Neural crest cell (in vitro differentiated cells): ENCODE measurements at regions not wholly inside any gene's neighbourhood (a gene's known extent, or its start where the extent isn't known, plus 50 kb on each side); places are given as distances from the start of the nearest gene placed in this dataset.

Experiments used
- DNase-seq: peaks from one replicate; pipeline ENCODE4 v3.0.0; 2021; ENCODE audit warnings: low read depth, mixed read lengths, low spot score
- H3K27ac Mint-ChIP-seq: one replicate; pipeline ENCODE4 v1.8.0; 2021; ENCODE audit warnings: mild to moderate bottlenecking, mixed read lengths; ENCODE audit not compliant: unreplicated experiment
- H3K27me3 Mint-ChIP-seq: 2 replicates; pipeline ENCODE4 v1.8.0; 2021; ENCODE audit warnings: low read depth, mild to moderate bottlenecking, mixed read lengths
- H3K36me3 Mint-ChIP-seq: 2 replicates; pipeline ENCODE4 v1.8.0; 2021; ENCODE audit warnings: low read depth, mild to moderate bottlenecking, mixed read lengths
- H3K4me1 Mint-ChIP-seq: 2 replicates; pipeline ENCODE4 v1.8.0; 2021; ENCODE audit warnings: mixed read lengths
- H3K4me3 Mint-ChIP-seq: one replicate; pipeline ENCODE4 v1.8.0; 2021; ENCODE audit warnings: mild to moderate bottlenecking, mixed read lengths
- H3K9me3 Mint-ChIP-seq: 2 replicates; pipeline ENCODE4 v1.8.0; 2021; ENCODE audit warnings: mixed read lengths
- TF ChIP-seq, protein P1 (sequence below): fragments of 200-600 bp; sonication (generic); conservative IDR thresholded peaks from 2 replicates; pipeline ENCODE4 v1.5.0; 2021; ENCODE audit warnings: antibody characterized with exemption, mild to moderate bottlenecking

DNA sequence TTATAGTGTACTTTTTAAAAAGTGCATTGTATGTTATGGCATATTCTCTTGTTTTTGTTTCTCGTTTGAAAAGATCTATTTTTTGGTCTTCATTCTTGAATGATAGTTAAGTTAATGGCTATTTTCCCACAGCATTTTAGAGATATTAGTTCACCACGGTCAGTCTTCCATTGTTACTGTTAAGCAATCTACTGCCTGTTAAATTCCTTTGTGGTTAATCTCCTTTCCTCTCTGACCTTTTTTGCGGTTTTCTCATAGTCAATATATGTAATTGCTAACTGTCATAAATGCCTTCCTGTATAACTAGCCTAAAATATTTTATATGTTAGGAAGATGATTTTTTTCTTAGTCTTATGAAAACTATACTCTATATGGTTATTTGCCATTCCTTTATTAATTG, 250.8 kb upstream of the FBXL7 start:
- DNase-seq = no peak
- H3K36me3 Mint-ChIP-seq = peaks cover 3% of the 10 kb centered on the region
- H3K4me3 Mint-ChIP-seq = no peak overlapping the region
- no peaks in the 10 kb centered on the region for H3K27me3 Mint-ChIP-seq
- H3K9me3 Mint-ChIP-seq = peaks cover 9% of the 10 kb centered on the region
- H3K4me1 Mint-ChIP-seq = no peaks in the 10 kb centered on the region
- H3K27ac Mint-ChIP-seq = no peak overlapping the region
- TF ChIP-seq, protein P1, sequence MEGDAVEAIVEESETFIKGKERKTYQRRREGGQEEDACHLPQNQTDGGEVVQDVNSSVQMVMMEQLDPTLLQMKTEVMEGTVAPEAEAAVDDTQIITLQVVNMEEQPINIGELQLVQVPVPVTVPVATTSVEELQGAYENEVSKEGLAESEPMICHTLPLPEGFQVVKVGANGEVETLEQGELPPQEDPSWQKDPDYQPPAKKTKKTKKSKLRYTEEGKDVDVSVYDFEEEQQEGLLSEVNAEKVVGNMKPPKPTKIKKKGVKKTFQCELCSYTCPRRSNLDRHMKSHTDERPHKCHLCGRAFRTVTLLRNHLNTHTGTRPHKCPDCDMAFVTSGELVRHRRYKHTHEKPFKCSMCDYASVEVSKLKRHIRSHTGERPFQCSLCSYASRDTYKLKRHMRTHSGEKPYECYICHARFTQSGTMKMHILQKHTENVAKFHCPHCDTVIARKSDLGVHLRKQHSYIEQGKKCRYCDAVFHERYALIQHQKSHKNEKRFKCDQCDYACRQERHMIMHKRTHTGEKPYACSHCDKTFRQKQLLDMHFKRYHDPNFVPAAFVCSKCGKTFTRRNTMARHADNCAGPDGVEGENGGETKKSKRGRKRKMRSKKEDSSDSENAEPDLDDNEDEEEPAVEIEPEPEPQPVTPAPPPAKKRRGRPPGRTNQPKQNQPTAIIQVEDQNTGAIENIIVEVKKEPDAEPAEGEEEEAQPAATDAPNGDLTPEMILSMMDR = no peak

DNA sequence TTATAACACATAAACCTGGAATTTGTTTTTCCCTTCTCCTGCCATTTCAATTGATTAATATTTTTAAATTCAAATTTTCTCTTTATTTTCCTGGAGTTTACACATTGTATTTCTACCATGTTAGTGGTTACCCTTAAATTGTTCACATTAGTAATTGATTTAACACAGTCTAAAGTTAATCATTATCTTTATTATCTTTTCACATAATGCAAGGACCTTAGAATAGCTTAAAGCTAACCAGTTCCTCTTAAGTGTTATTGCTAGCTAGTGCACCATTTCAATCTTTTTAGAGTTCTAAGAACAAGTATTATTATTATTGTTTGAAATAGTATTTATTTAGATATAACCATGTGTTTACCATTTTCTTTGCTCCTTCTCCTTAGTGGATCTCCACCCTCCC, 251.2 kb upstream of the FBXL7 start:
- H3K27ac Mint-ChIP-seq = no peak overlapping the region
- no peaks in the 10 kb centered on the region for H3K27me3 Mint-ChIP-seq
- TF ChIP-seq, protein P1 = no peak
- no peak overlapping the region for H3K4me3 Mint-ChIP-seq
- no peak for DNase-seq
- peaks cover 3% of the 10 kb centered on the region for H3K36me3 Mint-ChIP-seq
- H3K4me1 Mint-ChIP-seq = no peaks in the 10 kb centered on the region
- H3K9me3 Mint-ChIP-seq = peaks cover 11% of the 10 kb centered on the region

- Mint-ChIP-seq H3K36me3 (peaks cover 3% of the 10 kb centered on the region), H3K27me3 (no peaks in the 10 kb centered on the region), H3K9me3 (peaks cover 11% of the 10 kb centered on the region), H3K4me3 (no peak overlapping the region), H3K4me1 (no peaks in the 10 kb centered on the region), H3K27ac (no peak overlapping the region)
- no peak for DNase-seq
- TF ChIP-seq, protein P1 = no peak
Observed at GRCh38 chr5:15245913-15246312, 254.1 kb upstream of the FBXL7 start.

GRCh38 chr5:15243301-15244020, 256.5 kb upstream of the FBXL7 start:
- TF ChIP-seq, protein P1 = no peak

DNA sequence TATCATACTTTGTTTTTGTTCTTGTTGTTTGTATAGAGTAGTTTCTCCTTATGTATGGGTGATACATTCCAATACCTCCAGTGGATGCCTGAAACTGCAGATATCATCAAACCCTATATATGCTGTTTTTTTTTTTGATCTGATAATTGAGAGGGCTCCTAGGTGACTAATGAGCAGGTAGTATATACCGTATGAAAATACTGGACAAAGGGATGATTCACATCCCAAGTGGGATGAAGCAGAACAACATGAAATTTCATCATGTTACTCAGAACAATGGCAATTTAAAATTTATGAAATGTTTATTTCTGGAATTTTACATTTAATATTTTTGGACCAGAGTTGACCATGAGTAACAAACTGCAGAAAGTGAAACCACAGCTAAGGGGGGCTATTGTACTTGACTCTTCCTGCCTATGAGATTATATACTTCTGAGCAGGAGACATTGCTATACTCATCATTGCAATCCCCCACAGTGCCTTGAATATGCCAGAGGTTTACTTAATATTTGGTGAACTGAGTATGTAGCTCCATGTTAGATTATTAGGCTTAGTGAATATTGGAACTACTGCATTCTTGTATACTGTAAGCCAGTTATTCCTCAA, 258.7 kb upstream of the FBXL7 start:
- Mint-ChIP-seq H3K36me3 (peaks cover 3% of the 10 kb centered on the region), H3K4me3 (no peak overlapping the region), H3K27me3 (no peaks in the 10 kb centered on the region), H3K4me1 (no peaks in the 10 kb centered on the region), H3K9me3 (peaks cover 20% of the 10 kb centered on the region), H3K27ac (no peak overlapping the region)
- DNase-seq = no peak
- TF ChIP-seq, protein P1 = no peak

More at GRCh38 chr5:15243301-15244020, 256.5 kb upstream of the FBXL7 start:
- H3K9me3 Mint-ChIP-seq = peaks cover 19% of the 10 kb centered on the region
- H3K4me1 Mint-ChIP-seq = no peaks in the 10 kb centered on the region
- peaks cover 3% of the 10 kb centered on the region for H3K36me3 Mint-ChIP-seq
- H3K27ac Mint-ChIP-seq = no peak overlapping the region
- DNase-seq = no peak
- no peak overlapping the region for H3K4me3 Mint-ChIP-seq
- no peaks in the 10 kb centered on the region for H3K27me3 Mint-ChIP-seq
